ENCODE measurements at regions not wholly inside any gene's neighbourhood (a gene's known extent, or its start where the extent isn't known, plus 50 kb on each side); places are given as distances from the start of the nearest gene placed in this dataset.

GRCh38 chr2:187274146-187274545 is 173.9 kb downstream of the CALCRL start:
- TF ChIP-seq ZNF274 (IDR thresholded peaks at IDR 0.05; ENCODE audit: low read depth, low read length), result no peak
- H3K4me3 ChIP-seq (ENCODE audit: low read length), result no peak overlapping the region

DNA sequence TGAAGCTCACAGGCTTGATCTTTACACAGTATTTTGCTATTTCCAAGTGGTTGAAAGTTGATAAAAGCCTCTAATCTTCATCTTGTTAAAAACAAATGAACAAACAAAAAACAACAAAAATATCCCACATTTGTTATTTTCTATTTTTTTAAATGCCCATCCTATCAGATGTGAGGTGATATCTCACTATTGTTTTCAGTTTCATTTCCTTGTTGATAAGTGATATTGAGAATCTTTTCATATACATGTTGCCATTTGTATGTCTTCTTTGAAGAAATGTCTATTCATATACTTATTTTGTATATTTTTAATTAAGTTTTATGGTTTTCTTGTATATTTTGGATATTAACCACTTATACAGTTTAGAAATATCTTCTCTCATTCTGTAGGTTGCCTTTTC is 175.8 kb downstream of the CALCRL start:
- no peak overlapping the region for H3K4me3 ChIP-seq (ENCODE audit: low read length)
- TF ChIP-seq ZNF274 (IDR thresholded peaks at IDR 0.05; ENCODE audit: low read depth, low read length), result no peak

- H3K4me3 ChIP-seq (ENCODE audit: low read length), result no peak overlapping the region
- no peak for TF ChIP-seq ZNF274 (IDR thresholded peaks at IDR 0.05; ENCODE audit: low read depth, low read length)
Measured at GRCh38 chr2:187271825-187272224, 176.2 kb downstream of the CALCRL start.

DNA sequence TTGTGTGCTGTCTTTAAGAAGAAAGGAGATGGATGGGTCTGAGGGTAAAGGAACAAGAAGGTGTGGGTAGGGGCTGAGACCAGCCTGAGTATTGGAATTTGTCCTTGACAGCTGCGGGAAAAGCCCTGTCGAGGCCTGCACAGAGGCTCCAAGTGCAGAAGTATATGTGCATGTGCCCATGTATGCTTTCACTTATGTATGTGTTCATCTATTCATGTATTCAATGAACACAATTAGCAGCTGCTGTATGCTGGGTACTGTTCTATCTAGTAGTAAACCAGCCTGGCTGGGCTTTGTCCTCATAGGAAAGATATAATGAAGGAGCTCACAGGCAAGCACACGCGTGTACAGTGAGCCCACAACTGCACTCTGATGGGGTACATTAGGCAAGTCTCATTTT is 181.4 kb downstream of the CALCRL start:
- no peak overlapping the region for H3K4me3 ChIP-seq (ENCODE audit: low read length)
- no peak for TF ChIP-seq ZNF274 (IDR thresholded peaks at IDR 0.05; ENCODE audit: low read depth, low read length)

DNA sequence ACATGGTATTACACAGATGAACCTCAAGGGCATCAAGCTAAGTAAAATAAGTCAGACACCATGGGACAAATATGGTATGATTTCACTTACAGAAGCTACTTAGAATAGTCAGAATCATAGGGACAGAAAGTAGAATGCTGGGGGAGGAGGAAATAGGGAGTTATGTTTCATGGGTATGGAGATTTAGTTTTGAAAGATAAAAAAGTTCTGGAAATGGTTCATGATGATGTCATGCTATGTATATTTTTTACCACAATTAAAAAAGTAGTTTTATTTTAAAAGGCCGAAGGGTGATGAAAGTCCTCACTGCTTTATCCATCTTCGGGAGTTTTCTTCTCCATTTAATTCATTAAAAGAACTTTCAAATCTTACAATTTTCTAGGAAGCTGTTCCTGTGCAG is 181.9 kb downstream of the CALCRL start:
- H3K4me3 ChIP-seq (ENCODE audit: low read length), result no peak overlapping the region
- no peak for TF ChIP-seq ZNF274 (IDR thresholded peaks at IDR 0.05; ENCODE audit: low read depth, low read length)

GRCh38 chr2:187264612-187265011 is 183.4 kb downstream of the CALCRL start:
- H3K4me3 ChIP-seq (ENCODE audit: low read length), result no peak overlapping the region
- no peak for TF ChIP-seq ZNF274 (IDR thresholded peaks at IDR 0.05; ENCODE audit: low read depth, low read length)

GRCh38 chr2:187263675-187264560 is 184.1 kb downstream of the CALCRL start:
- no peak for TF ChIP-seq ZNF274 (IDR thresholded peaks at IDR 0.05; ENCODE audit: low read depth, low read length)
- H3K4me3 ChIP-seq (ENCODE audit: low read length), result no peak overlapping the region

- no peak overlapping the region for H3K4me3 ChIP-seq (ENCODE audit: low read length)
- no peak for TF ChIP-seq ZNF274 (IDR thresholded peaks at IDR 0.05; ENCODE audit: low read depth, low read length)
Measured at GRCh38 chr2:187261705-187262104, 186.3 kb downstream of the CALCRL start.

- no peak for TF ChIP-seq ZNF274 (IDR thresholded peaks at IDR 0.05; ENCODE audit: low read depth, low read length)
- H3K4me3 ChIP-seq (ENCODE audit: low read length), result no peak overlapping the region
Measured at GRCh38 chr2:187252063-187252462, 196.0 kb downstream of the CALCRL start.

- no peak for TF ChIP-seq ZNF274 (IDR thresholded peaks at IDR 0.05; ENCODE audit: low read depth, low read length)
- H3K4me3 ChIP-seq (ENCODE audit: low read length), result no peak overlapping the region
Measured at GRCh38 chr2:187250137-187250536, 197.9 kb downstream of the CALCRL start.

- TF ChIP-seq ZNF274 (IDR thresholded peaks at IDR 0.05; ENCODE audit: low read depth, low read length), result no peak
- H3K4me3 ChIP-seq (ENCODE audit: low read length), result no peak overlapping the region
Measured at GRCh38 chr2:187233811-187234210, 214.2 kb downstream of the CALCRL start.

DNA sequence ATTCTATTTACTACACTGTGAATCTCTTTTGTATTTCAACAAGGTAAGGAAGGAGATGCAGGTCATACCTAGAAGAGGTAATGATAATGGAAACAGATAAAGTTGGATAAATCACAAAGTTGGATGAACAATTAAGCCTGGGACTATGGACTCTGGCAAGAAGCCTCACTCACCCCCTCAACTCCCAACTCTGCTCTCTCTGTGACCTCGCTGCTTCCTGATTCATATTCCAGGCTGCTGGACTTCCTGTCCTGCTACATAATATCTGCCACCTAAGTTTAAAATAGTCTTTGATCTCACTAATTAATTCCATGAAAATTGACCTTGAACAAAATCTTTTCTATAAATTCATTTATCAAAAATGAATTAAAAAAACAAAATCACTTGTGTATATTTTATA is 215.3 kb downstream of the CALCRL start:
- no peak for TF ChIP-seq ZNF274 (IDR thresholded peaks at IDR 0.05; ENCODE audit: low read depth, low read length)
- no peak overlapping the region for H3K4me3 ChIP-seq (ENCODE audit: low read length)

GRCh38 chr2:187230088-187230487 is 218.0 kb downstream of the CALCRL start:
- H3K4me3 ChIP-seq (ENCODE audit: low read length), result no peak overlapping the region
- TF ChIP-seq ZNF274 (IDR thresholded peaks at IDR 0.05; ENCODE audit: low read depth, low read length), result no peak

- TF ChIP-seq ZNF274 (IDR thresholded peaks at IDR 0.05; ENCODE audit: low read depth, low read length), result no peak
Measured at GRCh38 chr2:187228986-187229385, 219.1 kb downstream of the CALCRL start.

DNA sequence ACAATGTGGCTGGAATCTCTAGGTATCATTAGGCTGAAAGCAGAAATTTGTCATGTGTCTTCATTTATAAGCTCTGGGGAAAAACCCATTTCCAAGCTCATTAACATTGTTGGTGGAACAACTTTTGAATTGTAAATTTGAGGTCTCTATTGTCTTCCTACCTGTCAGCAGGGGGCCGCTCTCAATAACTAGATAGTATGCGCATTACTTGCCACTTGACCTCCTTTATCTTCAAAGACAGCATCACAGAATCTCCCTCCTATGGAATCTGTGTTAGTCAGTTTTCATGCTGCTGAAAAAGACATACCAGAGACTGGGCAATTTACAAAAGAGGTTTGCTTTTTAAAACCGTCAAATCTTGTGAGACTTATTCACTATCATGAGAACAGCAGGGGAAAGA is 223.1 kb downstream of the CALCRL start:
- no peak for TF ChIP-seq ZNF274 (IDR thresholded peaks at IDR 0.05; ENCODE audit: low read depth, low read length)
- no peak overlapping the region for H3K4me3 ChIP-seq (ENCODE audit: low read length)

More at GRCh38 chr2:187228986-187229385, 219.1 kb downstream of the CALCRL start:
- H3K4me3 ChIP-seq (ENCODE audit: low read length), result no peak overlapping the region

DNA sequence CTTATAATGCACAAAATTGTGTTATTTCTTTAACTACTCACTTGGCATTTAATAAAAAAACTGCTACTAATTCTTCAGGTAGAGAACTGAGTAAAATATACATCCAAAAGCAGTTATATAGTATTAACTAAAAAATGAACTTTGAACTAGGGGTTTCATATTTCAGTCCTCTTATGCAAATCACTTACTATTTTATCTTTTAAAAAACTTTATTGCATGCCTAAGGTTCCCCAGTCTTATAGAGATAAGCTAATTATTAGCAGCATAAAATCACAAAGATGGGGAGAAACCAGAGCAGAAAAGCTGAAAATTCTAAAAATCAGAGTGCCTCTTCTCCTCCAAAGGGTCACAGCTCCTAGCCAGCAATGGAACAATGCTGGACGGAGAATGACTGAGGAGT is 228.0 kb downstream of the CALCRL start:
- H3K4me3 ChIP-seq (ENCODE audit: low read length), result no peak overlapping the region
- no peak for TF ChIP-seq ZNF274 (IDR thresholded peaks at IDR 0.05; ENCODE audit: low read depth, low read length)
